Smooth muscle cell (in vitro differentiated cells): ENCODE measurements at regions not wholly inside any gene's neighbourhood (a gene's known extent, or its start where the extent isn't known, plus 50 kb on each side); places are given as distances from the start of the nearest gene placed in this dataset.
A peak's percentile ranks its signal among the peaks of the same experiment; 100 is the strongest.

ENCODE experiments used
- DNase-seq: peaks from one replicate; lab custom pipeline; 2025; ENCODE audit not compliant: unreplicated experiment; lab: John Stamatoyannopoulos, UW
- H2AFZ ChIP-seq: fragments of 200-600 bp; sonication (generic); 2 replicates; pipeline ENCODE4 v1.6.0; 2016; ENCODE audit warnings: antibody characterized with exemption, low read depth, mild to moderate bottlenecking
- H3F3A ChIP-seq: fragments of 200-600 bp; sonication (generic); 2 replicates; pipeline ENCODE4 v1.6.0; 2017; ENCODE audit warnings: antibody characterized with exemption, low read depth
- H3K27ac ChIP-seq: fragments of 200-600 bp; sonication (generic); 2 replicates; pipeline ENCODE4 v1.5.1; 2016; ENCODE audit warnings: low read depth, mild to moderate bottlenecking
- H3K27me3 ChIP-seq: fragments of 200-600 bp; sonication (generic); 2 replicates; pipeline ENCODE4 v1.6.1; 2016; ENCODE audit warnings: low read depth, mild to moderate bottlenecking
- H3K36me3 ChIP-seq: fragments of 200-600 bp; sonication (generic); 2 replicates; pipeline ENCODE4 v1.5.1; 2016; ENCODE audit warnings: low read depth
- H3K4me1 ChIP-seq: fragments of 200-600 bp; sonication (generic); 2 replicates; pipeline ENCODE4 v1.5.1; 2016; ENCODE audit warnings: low read depth
- H3K4me2 ChIP-seq: fragments of 200-600 bp; sonication (generic); 2 replicates; pipeline ENCODE4 v1.6.0; 2016; ENCODE audit warnings: mild to moderate bottlenecking
- H3K4me3 ChIP-seq: fragments of 200-600 bp; sonication (generic); 2 replicates; pipeline ENCODE4 v1.5.1; 2016; ENCODE audit warnings: mild to moderate bottlenecking
- H3K79me2 ChIP-seq: fragments of 200-600 bp; sonication (generic); 2 replicates; pipeline ENCODE4 v1.6.0; 2016; ENCODE audit warnings: low read depth, mild to moderate bottlenecking
- H3K9ac ChIP-seq: fragments of 200-600 bp; sonication (generic); 2 replicates; pipeline ENCODE4 v1.6.0; 2016; ENCODE audit warnings: low read depth
- H3K9me3 ChIP-seq: fragments of 200-600 bp; sonication (generic); replicated peaks from 2 replicates; pipeline ENCODE4 v1.5.1; 2016; ENCODE audit warnings: low read depth
- H4K20me1 ChIP-seq: fragments of 200-600 bp; sonication (generic); 2 replicates; pipeline ENCODE4 v1.6.0; 2016; ENCODE audit warnings: low read depth
- WGBS: methylation state at CpG from one replicate; pipeline ENCODE4 v1.1.7; 2016; ENCODE audit warnings: low lambda C conversion rate; 5-methylcytosine and 5-hydroxymethylcytosine counted together
- TF ChIP-seq, protein P1 (sequence below): fragments of 200-600 bp; sonication (generic); IDR thresholded peaks from 2 replicates; pipeline ENCODE4 v1.5.1; 2017; ENCODE audit warnings: borderline replicate concordance, mild to moderate bottlenecking, antibody characterized with exemption; ENCODE audit not compliant: insufficient read depth, poor library complexity, severe bottlenecking

DNA sequence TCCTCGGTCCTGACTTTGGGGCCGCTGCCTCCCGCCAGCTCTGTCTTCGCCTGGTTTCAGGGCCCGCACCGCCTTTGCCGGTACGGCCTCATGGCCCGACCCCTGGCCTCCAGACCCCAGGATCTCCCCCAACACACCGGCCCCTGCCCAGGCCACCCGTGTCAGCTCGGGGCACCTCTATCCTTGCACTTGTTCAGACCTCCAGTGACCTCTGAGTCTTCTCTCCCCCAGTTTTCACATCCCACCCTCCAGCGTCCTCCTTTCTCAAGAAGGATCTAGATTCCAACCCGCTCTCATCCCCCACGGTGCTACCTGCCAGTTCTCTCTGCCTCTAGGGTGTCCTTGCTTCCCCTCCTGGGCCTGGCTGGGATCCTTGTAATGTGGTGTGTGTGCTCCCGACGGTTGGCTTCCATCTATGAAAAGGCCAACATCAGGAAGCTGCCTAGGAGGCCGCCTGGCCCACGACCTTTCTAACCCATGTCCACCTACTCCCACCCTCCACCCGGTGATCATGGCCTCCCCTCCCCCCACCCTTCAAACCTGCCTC lies 61.1 kb downstream of the SPATA31C2 start:
- no peaks in the 10 kb centered on the region for H3K27me3 ChIP-seq
- DNase-seq, result no peak
- peak overlapping the region; percentile 37 for H3K27ac ChIP-seq
- H3F3A ChIP-seq, result peaks cover 8% of the 10 kb centered on the region
- H3K4me1 ChIP-seq, result peaks cover 8% of the 10 kb centered on the region
- no peaks in the 10 kb centered on the region for H4K20me1 ChIP-seq
- no peaks in the 10 kb centered on the region for H3K79me2 ChIP-seq
- peak overlapping the region; percentile 81 for H2AFZ ChIP-seq
- H3K4me3 ChIP-seq, result peak overlapping the region; percentile 59
- no peaks in the 10 kb centered on the region for H3K9me3 ChIP-seq
- TF ChIP-seq, protein P1, sequence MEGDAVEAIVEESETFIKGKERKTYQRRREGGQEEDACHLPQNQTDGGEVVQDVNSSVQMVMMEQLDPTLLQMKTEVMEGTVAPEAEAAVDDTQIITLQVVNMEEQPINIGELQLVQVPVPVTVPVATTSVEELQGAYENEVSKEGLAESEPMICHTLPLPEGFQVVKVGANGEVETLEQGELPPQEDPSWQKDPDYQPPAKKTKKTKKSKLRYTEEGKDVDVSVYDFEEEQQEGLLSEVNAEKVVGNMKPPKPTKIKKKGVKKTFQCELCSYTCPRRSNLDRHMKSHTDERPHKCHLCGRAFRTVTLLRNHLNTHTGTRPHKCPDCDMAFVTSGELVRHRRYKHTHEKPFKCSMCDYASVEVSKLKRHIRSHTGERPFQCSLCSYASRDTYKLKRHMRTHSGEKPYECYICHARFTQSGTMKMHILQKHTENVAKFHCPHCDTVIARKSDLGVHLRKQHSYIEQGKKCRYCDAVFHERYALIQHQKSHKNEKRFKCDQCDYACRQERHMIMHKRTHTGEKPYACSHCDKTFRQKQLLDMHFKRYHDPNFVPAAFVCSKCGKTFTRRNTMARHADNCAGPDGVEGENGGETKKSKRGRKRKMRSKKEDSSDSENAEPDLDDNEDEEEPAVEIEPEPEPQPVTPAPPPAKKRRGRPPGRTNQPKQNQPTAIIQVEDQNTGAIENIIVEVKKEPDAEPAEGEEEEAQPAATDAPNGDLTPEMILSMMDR, result no peak
- H3K9ac ChIP-seq, result no peak overlapping the region
- peak overlapping the region; percentile 89 for H3K4me2 ChIP-seq
- WGBS, result 59% methylated on average over 16 of the region's 20 CpGs
- H3K36me3 ChIP-seq, result no peaks in the 10 kb centered on the region

DNA sequence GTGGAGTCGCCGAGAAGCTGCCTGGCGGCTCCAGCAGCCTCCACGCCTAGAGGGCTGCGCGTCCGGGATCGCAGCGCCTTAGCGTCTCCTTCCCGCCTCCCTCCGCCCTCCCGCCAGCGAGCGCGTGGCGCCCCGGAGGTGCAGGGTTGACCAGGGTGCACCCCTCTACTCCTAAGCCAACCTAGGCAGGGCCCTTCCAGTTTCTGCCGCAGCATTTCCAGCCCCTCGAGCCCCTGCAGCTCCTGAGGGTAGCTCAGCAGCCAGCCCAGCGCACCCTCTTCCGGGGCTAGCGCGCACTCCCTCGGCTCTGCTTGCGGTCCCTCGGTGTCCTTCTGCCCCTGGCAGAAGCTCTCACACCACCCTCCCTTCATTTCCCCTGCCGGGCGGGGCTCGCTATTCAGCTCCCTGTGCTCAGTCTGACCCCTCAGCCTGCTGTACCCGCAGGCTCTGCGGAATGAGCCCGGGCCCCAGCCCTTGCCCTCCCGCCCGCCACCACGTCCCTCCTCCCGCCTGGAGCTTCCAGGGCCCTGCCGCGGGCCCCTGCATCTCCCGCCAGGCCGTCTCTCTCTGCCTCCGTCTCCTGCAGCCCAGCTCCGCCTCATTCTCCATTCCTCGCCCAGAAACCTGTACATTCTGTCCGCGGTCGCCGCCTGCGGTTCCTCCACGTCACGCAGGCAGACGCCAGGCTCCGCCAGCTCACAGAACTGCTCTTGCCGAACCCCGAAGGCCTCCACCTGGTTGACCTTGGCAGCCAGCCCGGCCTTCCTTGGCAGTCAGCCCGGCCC lies 61.8 kb downstream of the SPATA31C2 start:
- Histone ChIP-seq H3K4me2 (peak overlapping the region; percentile 89), H3F3A (peaks cover 8% of the 10 kb centered on the region), H3K9me3 (no peaks in the 10 kb centered on the region), H2AFZ (peak overlapping the region; percentile 81), H3K4me1 (peaks cover 8% of the 10 kb centered on the region), H3K36me3 (no peaks in the 10 kb centered on the region), H3K4me3 (peak overlapping the region; percentile 59), H3K9ac (no peak overlapping the region), H4K20me1 (no peaks in the 10 kb centered on the region), H3K27me3 (no peaks in the 10 kb centered on the region), H3K27ac (peak overlapping the region; percentile 37), H3K79me2 (no peaks in the 10 kb centered on the region)
- TF ChIP-seq, protein P1, result no peak
- peak; percentile 72 for DNase-seq
- WGBS, result 4% methylated on average over 45 of the region's 57 CpGs

DNA sequence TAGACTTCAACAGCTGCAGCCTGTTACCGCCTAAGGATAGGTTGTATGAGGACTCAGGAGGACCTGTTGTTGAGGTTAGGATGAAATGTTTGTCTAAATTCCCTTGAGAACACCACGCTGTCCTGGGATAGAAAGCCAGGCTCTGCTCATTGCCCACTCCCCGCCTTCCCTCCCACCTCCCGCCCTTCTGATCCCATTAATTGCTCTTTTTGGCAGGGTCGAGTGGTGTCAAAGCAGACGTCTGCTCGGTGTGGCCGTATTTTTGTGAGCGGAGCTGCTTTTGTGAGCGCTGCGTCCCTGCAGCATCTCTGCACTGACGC lies 62.3 kb downstream of the SPATA31C2 start:
- H3K4me1 ChIP-seq, result peaks cover 8% of the 10 kb centered on the region
- peak overlapping the region; percentile 37 for H3K27ac ChIP-seq
- peaks cover 8% of the 10 kb centered on the region for H3F3A ChIP-seq
- H3K4me3 ChIP-seq, result peak overlapping the region; percentile 59
- no peak overlapping the region for H3K9ac ChIP-seq
- TF ChIP-seq, protein P1, result peak; percentile 18
- no peaks in the 10 kb centered on the region for H3K9me3 ChIP-seq
- no peak for DNase-seq
- no peaks in the 10 kb centered on the region for H4K20me1 ChIP-seq
- H3K79me2 ChIP-seq, result no peaks in the 10 kb centered on the region
- WGBS, result 4% methylated on average over 12 of the region's 12 CpGs
- H3K36me3 ChIP-seq, result no peaks in the 10 kb centered on the region
- no peaks in the 10 kb centered on the region for H3K27me3 ChIP-seq
- peak overlapping the region; percentile 89 for H3K4me2 ChIP-seq
- peak overlapping the region; percentile 81 for H2AFZ ChIP-seq
